ENCODE measurements at regions not wholly inside any gene's neighbourhood (a gene's known extent, or its start where the extent isn't known, plus 50 kb on each side); places are given as distances from the start of the nearest gene placed in this dataset.

- TF ChIP-seq REST (IDR thresholded peaks at IDR 0.05; ENCODE audit: borderline replicate concordance) (no peak), CTCF (IDR thresholded peaks at IDR 0.05; ENCODE audit: poor library complexity, severe bottlenecking) (no peak), MXI1 (conservative IDR thresholded peaks at IDR 0.05; ENCODE audit: poor library complexity, severe bottlenecking) (no peak), RAD21 (conservative IDR thresholded peaks at IDR 0.05) (no peak), SMC3 (conservative IDR thresholded peaks at IDR 0.05; ENCODE audit: poor library complexity) (no peak), POLR2AphosphoS5 (IDR thresholded peaks at IDR 0.05) (no peak), EZH2 (IDR thresholded peaks at IDR 0.05; ENCODE audit: borderline replicate concordance, insufficient read depth, low read length, poor library complexity, severe bottlenecking) (no peak), TAF1 (IDR thresholded peaks at IDR 0.05; ENCODE audit: low read depth) (no peak), EP300 (conservative IDR thresholded peaks at IDR 0.05; ENCODE audit: poor library complexity, severe bottlenecking) (no peak)
These were observed 316.1 kb upstream of the TBX3 start for GRCh38 chr12:115000038-115000437.
